SU-DHL-6 (cell line): ENCODE measurements at regions not wholly inside any gene's neighbourhood (a gene's known extent, or its start where the extent isn't known, plus 50 kb on each side); places are given as distances from the start of the nearest gene placed in this dataset.

ENCODE experiments used
- H2AFZ ChIP-seq: fragments of 200-600 bp; sonication (generic); 2 replicates; pipeline ENCODE4 v1.6.1; 2014; ENCODE audit warnings: low read depth, mild to moderate bottlenecking, moderate library complexity, mixed read lengths, antibody characterized with exemption, low read length; ENCODE audit not compliant: severe bottlenecking
- H3F3A ChIP-seq: fragments of 200-600 bp; shearing (Covaris generic); 2 replicates; pipeline ENCODE4 v1.6.0; 2016; ENCODE audit warnings: antibody characterized with exemption, mild to moderate bottlenecking; ENCODE audit not compliant: insufficient read depth
- H3K27ac ChIP-seq: fragments of 200-600 bp; sonication (generic); 2 replicates; pipeline ENCODE4 v1.5.1; 2016; ENCODE audit warnings: low read depth, mild to moderate bottlenecking, low read length, moderate library complexity, mixed read lengths
- H3K27me3 ChIP-seq: fragments of 200-600 bp; sonication (generic), shearing (Covaris generic); 2 replicates; pipeline ENCODE4 v1.6.0; 2014; ENCODE audit warnings: mild to moderate bottlenecking, low read length
- H3K36me3 ChIP-seq: fragments of 200-600 bp; sonication (generic); 2 replicates; pipeline ENCODE4 v1.6.1; 2014; ENCODE audit warnings: mild to moderate bottlenecking, low read length, mixed read lengths
- H3K4me2 ChIP-seq: fragments of 300-600, 200-600 bp; shearing (Covaris generic), sonication (generic); 2 replicates; pipeline ENCODE4 v1.6.0; 2014; ENCODE audit warnings: low read length, low read depth, mild to moderate bottlenecking; ENCODE audit not compliant: poor library complexity, severe bottlenecking
- H3K4me3 ChIP-seq: fragments of 200-600 bp; sonication (generic); 2 replicates; pipeline ENCODE4 v1.5.1; 2014; ENCODE audit warnings: antibody characterized with exemption, low read length, mild to moderate bottlenecking, mixed read lengths; ENCODE audit not compliant: insufficient read depth, poor library complexity, severe bottlenecking
- H3K79me2 ChIP-seq: fragments of 200-600 bp; sonication (generic); 2 replicates; pipeline ENCODE4 v1.6.1; 2014; ENCODE audit warnings: mild to moderate bottlenecking, low read length, moderate library complexity; ENCODE audit not compliant: insufficient read depth
- H3K9ac ChIP-seq: fragments of 200-600 bp; sonication (generic); 2 replicates; pipeline ENCODE4 v1.7.0; 2014; ENCODE audit warnings: mild to moderate bottlenecking, low read length
- H3K9me2 ChIP-seq: fragments of 200-600 bp; sonication (generic); replicated peaks from 2 replicates; pipeline ENCODE4 v1.6.1; 2014; ENCODE audit warnings: low read length; ENCODE audit not compliant: insufficient read depth
- H3K9me3 ChIP-seq: fragments of 200-600 bp; sonication (generic); 2 replicates; pipeline ENCODE4 v1.6.1; 2014; ENCODE audit warnings: low read length, mixed read lengths; ENCODE audit not compliant: insufficient read depth
- H4K20me1 ChIP-seq: fragments of 200-600 bp; sonication (generic); 2 replicates; pipeline ENCODE4 v1.6.1; 2014; ENCODE audit warnings: low read depth, mild to moderate bottlenecking, antibody characterized with exemption, low read length, moderate library complexity, mixed read lengths
- EZH2phosphoT487 ChIP-seq: fragments of 200-600 bp; sonication (generic), shearing (Covaris generic); conservative IDR thresholded peaks from 2 replicates; pipeline ENCODE4 v1.6.1; 2018; ENCODE audit warnings: mild to moderate bottlenecking, antibody characterized with exemption, low read length, moderate library complexity, mixed read lengths
- TF ChIP-seq, protein P1 (sequence below): fragments of 200-600 bp; sonication (generic); IDR thresholded peaks from one replicate; pipeline ENCODE4 v1.5.1; 2017; ENCODE audit warnings: antibody characterized with exemption, mild to moderate bottlenecking, low read length, moderate library complexity; ENCODE audit not compliant: insufficient read depth, poor library complexity, severe bottlenecking

DNA sequence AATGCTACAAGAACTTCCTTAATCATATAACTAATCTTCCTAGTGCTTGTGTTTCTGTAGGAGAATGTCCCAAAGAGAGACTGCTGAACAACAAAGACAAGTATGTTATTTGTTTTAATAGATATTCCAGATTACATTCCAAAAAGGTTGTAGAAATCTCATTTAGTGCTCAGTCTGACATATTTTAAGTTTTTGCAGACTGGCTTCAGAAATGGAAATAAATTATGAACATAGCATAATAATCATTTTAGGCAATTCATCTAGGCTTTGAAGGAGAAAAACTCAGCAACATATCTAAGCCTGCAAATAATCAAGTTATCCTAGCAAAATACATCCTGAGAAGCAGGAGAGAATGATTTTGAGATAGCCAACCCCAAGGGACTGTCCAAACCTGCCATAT is 171.6 kb upstream of the CDH5 start:
- Histone ChIP-seq H3K9me2 (no peaks in the 10 kb centered on the region), H3K4me2 (no peak overlapping the region), H3K27me3 (no peaks in the 10 kb centered on the region), H2AFZ (no peak overlapping the region), H3K36me3 (no peaks in the 10 kb centered on the region), H3K4me3 (no peak overlapping the region), H3K27ac (no peak overlapping the region), H4K20me1 (no peaks in the 10 kb centered on the region), H3K79me2 (no peaks in the 10 kb centered on the region), H3K9ac (no peak overlapping the region), H3F3A (no peaks in the 10 kb centered on the region), H3K9me3 (no peaks in the 10 kb centered on the region; the same call in 1 of the 2 replicates)
- TF ChIP-seq, protein P1, sequence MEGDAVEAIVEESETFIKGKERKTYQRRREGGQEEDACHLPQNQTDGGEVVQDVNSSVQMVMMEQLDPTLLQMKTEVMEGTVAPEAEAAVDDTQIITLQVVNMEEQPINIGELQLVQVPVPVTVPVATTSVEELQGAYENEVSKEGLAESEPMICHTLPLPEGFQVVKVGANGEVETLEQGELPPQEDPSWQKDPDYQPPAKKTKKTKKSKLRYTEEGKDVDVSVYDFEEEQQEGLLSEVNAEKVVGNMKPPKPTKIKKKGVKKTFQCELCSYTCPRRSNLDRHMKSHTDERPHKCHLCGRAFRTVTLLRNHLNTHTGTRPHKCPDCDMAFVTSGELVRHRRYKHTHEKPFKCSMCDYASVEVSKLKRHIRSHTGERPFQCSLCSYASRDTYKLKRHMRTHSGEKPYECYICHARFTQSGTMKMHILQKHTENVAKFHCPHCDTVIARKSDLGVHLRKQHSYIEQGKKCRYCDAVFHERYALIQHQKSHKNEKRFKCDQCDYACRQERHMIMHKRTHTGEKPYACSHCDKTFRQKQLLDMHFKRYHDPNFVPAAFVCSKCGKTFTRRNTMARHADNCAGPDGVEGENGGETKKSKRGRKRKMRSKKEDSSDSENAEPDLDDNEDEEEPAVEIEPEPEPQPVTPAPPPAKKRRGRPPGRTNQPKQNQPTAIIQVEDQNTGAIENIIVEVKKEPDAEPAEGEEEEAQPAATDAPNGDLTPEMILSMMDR = no peak
- no peak for TF ChIP-seq EZH2phosphoT487

DNA sequence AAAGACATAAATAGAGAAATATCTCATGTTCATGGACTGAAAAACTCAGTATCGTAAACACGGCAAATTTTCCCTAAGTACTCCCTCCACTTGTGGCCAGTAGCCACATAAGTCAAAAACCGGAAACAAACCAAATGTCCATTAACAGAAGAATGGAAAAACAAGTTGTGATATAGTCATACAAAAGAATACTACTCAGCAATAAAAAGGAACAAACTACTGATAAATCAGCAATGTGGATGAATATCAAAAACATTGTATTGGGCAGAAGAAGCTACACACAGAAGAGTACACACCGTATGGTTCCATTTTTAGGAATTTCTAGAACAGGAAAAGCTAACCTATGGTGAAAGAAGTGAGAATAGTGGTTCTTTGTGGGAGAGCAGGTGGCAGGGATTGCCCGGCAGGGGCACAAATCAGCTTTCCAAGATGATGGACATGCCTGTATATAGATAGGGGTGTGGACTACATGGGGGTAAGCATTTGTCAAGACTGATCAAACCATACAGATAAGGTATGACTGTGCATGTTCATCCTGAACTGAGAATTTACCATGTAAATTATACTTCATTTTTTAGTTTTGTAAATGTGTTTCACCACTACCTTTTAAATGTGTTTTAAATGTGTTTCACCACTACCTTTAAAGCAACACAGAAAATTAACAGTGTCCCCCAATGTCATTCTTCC is 172.8 kb upstream of the CDH5 start:
- H4K20me1 ChIP-seq = no peaks in the 10 kb centered on the region
- no peaks in the 10 kb centered on the region for H3K27me3 ChIP-seq
- no peaks in the 10 kb centered on the region for H3K79me2 ChIP-seq
- H3K9ac ChIP-seq = no peak overlapping the region
- no peaks in the 10 kb centered on the region for H3K36me3 ChIP-seq
- H3K9me3 ChIP-seq = no peaks in the 10 kb centered on the region; the same call in 1 of the 2 replicates
- no peaks in the 10 kb centered on the region for H3F3A ChIP-seq
- no peak overlapping the region for H2AFZ ChIP-seq
- H3K4me2 ChIP-seq = no peak overlapping the region
- H3K4me3 ChIP-seq = no peak overlapping the region
- no peak overlapping the region for H3K27ac ChIP-seq
- H3K9me2 ChIP-seq = no peaks in the 10 kb centered on the region
- TF ChIP-seq, protein P1 = no peak
- no peak for TF ChIP-seq EZH2phosphoT487

DNA sequence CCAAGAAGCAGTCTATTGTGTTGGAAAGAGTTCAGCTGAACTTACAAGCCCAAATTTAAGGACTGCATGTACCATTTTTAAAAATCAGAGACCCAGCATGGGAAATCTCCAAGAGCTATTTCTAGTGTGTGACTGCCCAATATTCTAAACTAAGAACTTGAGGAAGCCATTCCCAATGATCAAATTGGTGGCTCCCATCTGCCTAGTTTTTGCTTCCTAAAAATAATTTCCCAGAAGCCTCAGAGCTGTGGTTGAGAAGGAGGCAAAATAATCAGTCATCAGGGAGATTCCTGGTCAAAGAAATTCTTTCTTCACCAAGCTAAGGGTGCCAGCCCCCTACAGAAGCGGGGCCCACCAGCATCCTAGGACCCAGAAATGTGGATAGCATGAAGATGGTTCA is 176.1 kb upstream of the CDH5 start:
- Histone ChIP-seq H3K27ac (no peak overlapping the region), H3K4me2 (no peak overlapping the region)

GRCh38 chr16:66189951-66190350 is 176.5 kb upstream of the CDH5 start:
- Histone ChIP-seq H3K9me2 (no peaks in the 10 kb centered on the region), H3K9me3 (no peaks in the 10 kb centered on the region; the same call in 1 of the 2 replicates), H3F3A (no peaks in the 10 kb centered on the region), H3K4me2 (no peak overlapping the region), H4K20me1 (no peaks in the 10 kb centered on the region), H2AFZ (no peak overlapping the region), H3K36me3 (no peaks in the 10 kb centered on the region), H3K4me3 (no peak overlapping the region), H3K9ac (no peak overlapping the region), H3K27me3 (no peaks in the 10 kb centered on the region), H3K27ac (no peak overlapping the region), H3K79me2 (no peaks in the 10 kb centered on the region)
- no peak for TF ChIP-seq EZH2phosphoT487
- TF ChIP-seq, protein P1 = no peak

More for the DNA sequence above, 176.1 kb upstream of the CDH5 start:
- Histone ChIP-seq H3K9ac (no peak overlapping the region), H4K20me1 (no peaks in the 10 kb centered on the region), H3K27me3 (no peaks in the 10 kb centered on the region), H3K9me2 (no peaks in the 10 kb centered on the region), H2AFZ (no peak overlapping the region), H3F3A (no peaks in the 10 kb centered on the region), H3K36me3 (no peaks in the 10 kb centered on the region), H3K79me2 (no peaks in the 10 kb centered on the region), H3K9me3 (no peaks in the 10 kb centered on the region; the same call in 1 of the 2 replicates), H3K4me3 (no peak overlapping the region)
- TF ChIP-seq EZH2phosphoT487 = no peak
